Gastrocnemius medialis (tissue), 4 donors: ENCODE measurements at regions not wholly inside any gene's neighbourhood (a gene's known extent, or its start where the extent isn't known, plus 50 kb on each side); places are given as distances from the start of the nearest gene placed in this dataset.

Experiments
- ATAC-seq, 2 donors: fragments of 150-250 bp; one replicate each; pipeline ENCODE4 v1.9.1; 2016
- DNase-seq, 2 donors: peaks; one replicate each; pipeline ENCODE4 v3.0.0-alpha.2; 2019
- H3K27ac ChIP-seq, 4 donors: fragments of 200-600 bp; sonication (generic); 1 replicate in 1 of 4; 2 replicates in 3 of 4; pipeline ENCODE4 v1.5.1; 2016 to 2018; ENCODE audit warnings: mild to moderate bottlenecking in 2 of 4, moderate library complexity in 1 of 4
- H3K27me3 ChIP-seq, 3 donors: fragments of 200-600 bp; sonication (generic) in 2 of 3; 1 replicate in 1 of 3; 2 replicates in 2 of 3; pipeline versions ENCODE4 v1.5.1 to v1.6.0; 2016 to 2019; ENCODE audit warnings: mild to moderate bottlenecking in 1 of 3, moderate library complexity in 1 of 3
- H3K36me3 ChIP-seq, 2 donors: fragments of 200-600 bp; sonication (generic) in 1 of 2; one replicate each; pipeline ENCODE4 v1.5.1; 2017 to 2018
- H3K4me1 ChIP-seq, 2 donors: fragments of 200-600 bp; sonication (generic) in 1 of 2; one replicate each; pipeline ENCODE4 v1.5.1; 2016 to 2017; ENCODE audit warnings: mild to moderate bottlenecking in 2 of 2
- H3K4me3 ChIP-seq, 4 donors: fragments of 200-600 bp; sonication (generic) in 3 of 4; 1 replicate in 1 of 4; 2 replicates in 3 of 4; pipeline ENCODE4 v1.5.1; 2016 to 2019; ENCODE audit warnings: mild to moderate bottlenecking in 2 of 4
- H3K9me3 ChIP-seq, 3 donors: fragments of 200-600 bp; sonication (generic) in 2 of 3; 1 replicate in 1 of 3; 2 replicates in 2 of 3; pipeline ENCODE4 v1.5.1; 2016 to 2019
- CTCF ChIP-seq, 5 experiments: fragments of 450-650 bp in 3 of 5; fragments of 200-600 bp in 2 of 5; sonication (generic) in 2 of 5; IDR thresholded peaks in 4 of 5; conservative IDR thresholded peaks in 1 of 5; 1 replicate in 4 of 5; 2 replicates in 1 of 5; pipeline ENCODE4 v1.5.1; 2016 to 2019; ENCODE audit warnings: antibody characterized with exemption in 5 of 5, mild to moderate bottlenecking in 3 of 5, moderate library complexity in 3 of 5
- POLR2A ChIP-seq, 2 donors: fragments of 450-650 bp; IDR thresholded peaks; one replicate each; pipeline ENCODE4 v1.6.1; 2017; ENCODE audit warnings: antibody characterized with exemption in 2 of 2, mild to moderate bottlenecking in 2 of 2, moderate library complexity in 2 of 2
- in situ Hi-C, 4 donors: fragments of 200-750 bp; cut with MboI; loops; one replicate each; pipeline versions ENCODE4 v1.15.0 to v1.8.0; 2017; ENCODE audit warnings: low sequenced_read_pairs in 4 of 4
- intact Hi-C: fragments of 100-400 bp; cut with DNase I; formaldehyde crosslinking; loops from one replicate; pipeline ENCODE4 v1.15.1; 2023; ENCODE audit warnings: low total_unique reads

- no peak for DNase-seq
- no peak for TF ChIP-seq POLR2A (IDR thresholded peaks at IDR 0.05)
- H3K4me3 ChIP-seq = no peak overlapping the region
- in situ Hi-C loops = no loop called here
- no peaks in the 10 kb centered on the region for H3K36me3 ChIP-seq
- H3K27me3 ChIP-seq = no peaks in the 10 kb centered on the region
- no peaks in the 10 kb centered on the region for H3K9me3 ChIP-seq
- ATAC-seq = no peak
- intact Hi-C loops = no loop called here
- peaks cover 0 to 13% of the 10 kb centered on the region in 2 donors for H3K4me1 ChIP-seq
- H3K27ac ChIP-seq = peak overlapping the region in 3 of 4 donors; percentile 12 to 71 (median 58)
Measured at GRCh38 chr6:11411593-11411992, 126.0 kb upstream of the TMEM170B start.

- Histone ChIP-seq H3K27ac (peak overlapping the region in 2 of 4 donors; percentile 19 to 47), H3K9me3 (no peaks in the 10 kb centered on the region), H3K4me3 (no peak overlapping the region), H3K4me1 (peaks cover 0 to 13% of the 10 kb centered on the region in 2 donors), H3K36me3 (no peaks in the 10 kb centered on the region), H3K27me3 (no peaks in the 10 kb centered on the region)
- in situ Hi-C loops = no loop called here
- DNase-seq (no peak), ATAC-seq (no peak)
- intact Hi-C loops = no loop called here
- TF ChIP-seq CTCF (IDR thresholded peaks at IDR 0.05 in 4 of 5, conservative IDR thresholded peaks at IDR 0.05 in 1 of 5) = no peak
- no peak for TF ChIP-seq POLR2A (IDR thresholded peaks at IDR 0.05)
Measured at GRCh38 chr6:11410539-11411307, 126.8 kb upstream of the TMEM170B start.

GRCh38 chr6:11409371-11409770, 128.2 kb upstream of the TMEM170B start:
- TF ChIP-seq CTCF (IDR thresholded peaks at IDR 0.05 in 4 of 5, conservative IDR thresholded peaks at IDR 0.05 in 1 of 5) = no peak
- TF ChIP-seq POLR2A (IDR thresholded peaks at IDR 0.05) = no peak
- DNase-seq (no peak), ATAC-seq (no peak)
- Histone ChIP-seq H3K9me3 (no peaks in the 10 kb centered on the region), H3K4me1 (peaks cover 0 to 13% of the 10 kb centered on the region in 2 donors), H3K27me3 (no peaks in the 10 kb centered on the region), H3K27ac (no peak overlapping the region), H3K4me3 (no peak overlapping the region), H3K36me3 (no peaks in the 10 kb centered on the region)
- intact Hi-C loops (no loop called here), in situ Hi-C loops (no loop called here)

GRCh38 chr6:11407414-11407813, 130.1 kb upstream of the TMEM170B start:
- Histone ChIP-seq H3K36me3 (no peaks in the 10 kb centered on the region), H3K4me3 (no peak overlapping the region), H3K9me3 (no peaks in the 10 kb centered on the region), H3K27me3 (no peaks in the 10 kb centered on the region), H3K4me1 (peaks cover 0 to 11% of the 10 kb centered on the region in 2 donors), H3K27ac (no peak overlapping the region)
- DNase-seq = no peak
- in situ Hi-C loops (no loop called here), intact Hi-C loops (no loop called here)
- no peak for TF ChIP-seq CTCF (IDR thresholded peaks at IDR 0.05 in 4 of 5, conservative IDR thresholded peaks at IDR 0.05 in 1 of 5)
- no peak for ATAC-seq

GRCh38 chr6:11404838-11405237, 132.7 kb upstream of the TMEM170B start:
- Histone ChIP-seq H3K27ac (no peak overlapping the region), H3K9me3 (no peaks in the 10 kb centered on the region), H3K4me1 (no peaks in the 10 kb centered on the region), H3K4me3 (no peak overlapping the region), H3K36me3 (no peaks in the 10 kb centered on the region), H3K27me3 (no peaks in the 10 kb centered on the region)
- in situ Hi-C loops = no loop called here
- no peak for ATAC-seq
- intact Hi-C loops = no loop called here
- DNase-seq = no peak
- TF ChIP-seq CTCF (IDR thresholded peaks at IDR 0.05 in 4 of 5, conservative IDR thresholded peaks at IDR 0.05 in 1 of 5) (no peak), POLR2A (IDR thresholded peaks at IDR 0.05) (no peak)
